ENCODE measurements at regions not wholly inside any gene's neighbourhood (a gene's known extent, or its start where the extent isn't known, plus 50 kb on each side); places are given as distances from the start of the nearest gene placed in this dataset.

DNA sequence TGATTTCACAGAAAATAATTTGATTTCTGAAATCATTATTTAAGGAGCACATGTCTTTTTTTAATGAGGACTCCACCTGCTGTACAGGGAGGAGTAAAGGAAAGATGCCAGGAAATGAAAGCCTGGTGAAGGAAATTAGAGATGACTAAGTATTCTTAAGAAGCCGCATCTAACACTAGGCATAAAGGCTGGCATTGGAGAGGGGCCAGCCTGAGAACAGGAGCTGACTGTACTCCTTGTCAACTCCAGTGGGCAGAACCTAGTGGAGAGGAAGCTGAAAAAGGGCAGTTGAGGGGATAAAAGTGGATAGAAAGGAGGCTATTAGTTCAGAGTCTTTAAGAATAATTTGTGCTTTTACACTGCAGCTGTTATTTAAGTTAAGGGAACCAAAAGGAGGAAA, 393.0 kb downstream of the PPP1R2C start:
- Mint-ChIP-seq H3K9me3 (no peaks in the 10 kb centered on the region), H3K27ac (no peak overlapping the region), H3K27me3 (ENCODE audit: low read depth) (no peaks in the 10 kb centered on the region), H3K4me3 (no peak overlapping the region), H3K4me1 (no peaks in the 10 kb centered on the region), H3K36me3 (no peaks in the 10 kb centered on the region)
- ChIA-PET CTCF (no interaction called here), POLR2A (no interaction called here)
- DNase-seq (ENCODE audit: low spot score) = no peak
- no peak for ATAC-seq
- TF ChIP-seq ZNF416 (CRISPR knock-in tag; IDR thresholded peaks at IDR 0.05) (no peak), JAZF1 (CRISPR knock-in tag; IDR thresholded peaks at IDR 0.05) (no peak), GTF2I (CRISPR knock-in tag; conservative IDR thresholded peaks at IDR 0.05) (no peak), CREM (CRISPR knock-in tag; IDR thresholded peaks at IDR 0.05) (no peak), IRF2 (CRISPR knock-in tag; IDR thresholded peaks at IDR 0.05; ENCODE audit: borderline replicate concordance, low read depth) (no peak), ZNF396 (CRISPR knock-in tag; IDR thresholded peaks at IDR 0.05; ENCODE audit: borderline replicate concordance) (no peak), MYBL2 (CRISPR knock-in tag; IDR thresholded peaks at IDR 0.05) (no peak), NR3C1 (CRISPR knock-in tag; conservative IDR thresholded peaks at IDR 0.05; ENCODE audit: low read depth) (no peak), NR1H2 (CRISPR knock-in tag; IDR thresholded peaks at IDR 0.05) (no peak), SMAD3 (CRISPR knock-in tag; IDR thresholded peaks at IDR 0.05; ENCODE audit: borderline replicate concordance) (no peak), ZNF121 (CRISPR knock-in tag; IDR thresholded peaks at IDR 0.05) (no peak), PRDM15 (CRISPR knock-in tag; IDR thresholded peaks at IDR 0.05) (no peak), ZNF317 (CRISPR knock-in tag; IDR thresholded peaks at IDR 0.05; ENCODE audit: borderline replicate concordance, low read depth) (no peak), RORB (CRISPR knock-in tag; IDR thresholded peaks at IDR 0.05) (no peak), TP53 (CRISPR knock-in tag; IDR thresholded peaks at IDR 0.05) (no peak), USF1 (CRISPR knock-in tag; IDR thresholded peaks at IDR 0.05) (no peak)
- TF ChIP-seq, protein P1, sequence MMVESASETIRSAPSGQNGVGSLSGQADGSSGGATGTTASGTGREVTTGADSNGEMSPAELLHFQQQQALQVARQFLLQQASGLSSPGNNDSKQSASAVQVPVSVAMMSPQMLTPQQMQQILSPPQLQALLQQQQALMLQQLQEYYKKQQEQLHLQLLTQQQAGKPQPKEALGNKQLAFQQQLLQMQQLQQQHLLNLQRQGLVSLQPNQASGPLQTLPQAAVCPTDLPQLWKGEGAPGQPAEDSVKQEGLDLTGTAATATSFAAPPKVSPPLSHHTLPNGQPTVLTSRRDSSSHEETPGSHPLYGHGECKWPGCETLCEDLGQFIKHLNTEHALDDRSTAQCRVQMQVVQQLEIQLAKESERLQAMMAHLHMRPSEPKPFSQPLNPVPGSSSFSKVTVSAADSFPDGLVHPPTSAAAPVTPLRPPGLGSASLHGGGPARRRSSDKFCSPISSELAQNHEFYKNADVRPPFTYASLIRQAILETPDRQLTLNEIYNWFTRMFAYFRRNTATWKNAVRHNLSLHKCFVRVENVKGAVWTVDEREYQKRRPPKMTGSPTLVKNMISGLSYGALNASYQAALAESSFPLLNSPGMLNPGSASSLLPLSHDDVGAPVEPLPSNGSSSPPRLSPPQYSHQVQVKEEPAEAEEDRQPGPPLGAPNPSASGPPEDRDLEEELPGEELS (CRISPR knock-in tag; IDR thresholded peaks at IDR 0.05) = no peak
- TF ChIP-seq, protein P2, sequence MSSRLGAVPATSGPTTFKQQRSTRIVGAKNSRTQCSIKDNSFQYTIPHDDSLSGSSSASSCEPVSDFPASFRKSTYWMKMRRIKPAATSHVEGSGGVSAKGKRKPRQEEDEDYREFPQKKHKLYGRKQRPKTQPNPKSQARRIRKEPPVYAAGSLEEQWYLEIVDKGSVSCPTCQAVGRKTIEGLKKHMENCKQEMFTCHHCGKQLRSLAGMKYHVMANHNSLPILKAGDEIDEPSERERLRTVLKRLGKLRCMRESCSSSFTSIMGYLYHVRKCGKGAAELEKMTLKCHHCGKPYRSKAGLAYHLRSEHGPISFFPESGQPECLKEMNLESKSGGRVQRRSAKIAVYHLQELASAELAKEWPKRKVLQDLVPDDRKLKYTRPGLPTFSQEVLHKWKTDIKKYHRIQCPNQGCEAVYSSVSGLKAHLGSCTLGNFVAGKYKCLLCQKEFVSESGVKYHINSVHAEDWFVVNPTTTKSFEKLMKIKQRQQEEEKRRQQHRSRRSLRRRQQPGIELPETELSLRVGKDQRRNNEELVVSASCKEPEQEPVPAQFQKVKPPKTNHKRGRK (CRISPR knock-in tag; IDR thresholded peaks at IDR 0.05; ENCODE audit: borderline replicate concordance) = no peak

- ChIA-PET POLR2A (no interaction called here), CTCF (no interaction called here)
- Mint-ChIP-seq H3K36me3 (no peaks in the 10 kb centered on the region), H3K4me3 (no peak overlapping the region), H3K27ac (no peak overlapping the region), H3K27me3 (ENCODE audit: low read depth) (no peaks in the 10 kb centered on the region), H3K4me1 (no peaks in the 10 kb centered on the region), H3K9me3 (no peaks in the 10 kb centered on the region)
- TF ChIP-seq TEAD1 (CRISPR knock-in tag; IDR thresholded peaks at IDR 0.05) = no peak
- TF ChIP-seq GABPB1 (CRISPR knock-in tag; IDR thresholded peaks at IDR 0.05) = no peak
- TF ChIP-seq, protein P3, sequence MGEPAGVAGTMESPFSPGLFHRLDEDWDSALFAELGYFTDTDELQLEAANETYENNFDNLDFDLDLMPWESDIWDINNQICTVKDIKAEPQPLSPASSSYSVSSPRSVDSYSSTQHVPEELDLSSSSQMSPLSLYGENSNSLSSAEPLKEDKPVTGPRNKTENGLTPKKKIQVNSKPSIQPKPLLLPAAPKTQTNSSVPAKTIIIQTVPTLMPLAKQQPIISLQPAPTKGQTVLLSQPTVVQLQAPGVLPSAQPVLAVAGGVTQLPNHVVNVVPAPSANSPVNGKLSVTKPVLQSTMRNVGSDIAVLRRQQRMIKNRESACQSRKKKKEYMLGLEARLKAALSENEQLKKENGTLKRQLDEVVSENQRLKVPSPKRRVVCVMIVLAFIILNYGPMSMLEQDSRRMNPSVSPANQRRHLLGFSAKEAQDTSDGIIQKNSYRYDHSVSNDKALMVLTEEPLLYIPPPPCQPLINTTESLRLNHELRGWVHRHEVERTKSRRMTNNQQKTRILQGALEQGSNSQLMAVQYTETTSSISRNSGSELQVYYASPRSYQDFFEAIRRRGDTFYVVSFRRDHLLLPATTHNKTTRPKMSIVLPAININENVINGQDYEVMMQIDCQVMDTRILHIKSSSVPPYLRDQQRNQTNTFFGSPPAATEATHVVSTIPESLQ (CRISPR knock-in tag; IDR thresholded peaks at IDR 0.05) = no peak
- ATAC-seq (no peak), DNase-seq (ENCODE audit: low spot score) (no peak)
These were observed 399.1 kb downstream of the PPP1R2C start for GRCh38 chrX:42378857-42379256.

All from WTC11 (cell line).